ENCODE measurements at regions not wholly inside any gene's neighbourhood (a gene's known extent, or its start where the extent isn't known, plus 50 kb on each side); places are given as distances from the start of the nearest gene placed in this dataset.
"Not testable (repeated sequence)": the region's sequence is repeated elsewhere in the genome, so short reads cannot be mapped to it uniquely, and the experiment has no call there.

DNA sequence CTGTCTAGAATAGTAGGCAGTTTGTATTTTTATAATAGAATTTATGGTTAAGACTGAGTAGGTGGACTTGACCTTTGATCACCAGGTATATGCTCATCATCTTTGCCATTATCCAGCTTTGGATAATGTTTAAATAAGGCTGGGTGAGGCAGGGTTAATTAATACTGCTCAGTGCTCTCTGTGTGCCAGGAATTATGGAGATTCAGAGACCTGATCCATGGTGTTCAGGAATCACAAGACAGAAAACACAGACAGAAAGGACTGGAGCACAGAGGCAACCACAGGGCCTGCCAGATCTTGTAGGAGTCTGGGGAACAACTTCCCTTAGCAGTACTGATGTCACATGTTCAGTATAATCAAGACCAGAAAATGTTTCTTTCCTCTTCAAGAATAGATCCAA lies 186.3 kb upstream of the ADCY2 start:
- intact Hi-C loops (cut with micrococcal nuclease) = no loop called here

GRCh38 chr5:7210549-7210948 lies 185.4 kb upstream of the ADCY2 start:
- intact Hi-C loops (cut with micrococcal nuclease) = no loop called here

- intact Hi-C loops (cut with micrococcal nuclease) = no loop called here
These were observed 182.4 kb upstream of the ADCY2 start for GRCh38 chr5:7213525-7213924.

GRCh38 chr5:7214906-7215416 lies 181.0 kb upstream of the ADCY2 start:
- intact Hi-C loops (cut with micrococcal nuclease) = no loop called here

DNA sequence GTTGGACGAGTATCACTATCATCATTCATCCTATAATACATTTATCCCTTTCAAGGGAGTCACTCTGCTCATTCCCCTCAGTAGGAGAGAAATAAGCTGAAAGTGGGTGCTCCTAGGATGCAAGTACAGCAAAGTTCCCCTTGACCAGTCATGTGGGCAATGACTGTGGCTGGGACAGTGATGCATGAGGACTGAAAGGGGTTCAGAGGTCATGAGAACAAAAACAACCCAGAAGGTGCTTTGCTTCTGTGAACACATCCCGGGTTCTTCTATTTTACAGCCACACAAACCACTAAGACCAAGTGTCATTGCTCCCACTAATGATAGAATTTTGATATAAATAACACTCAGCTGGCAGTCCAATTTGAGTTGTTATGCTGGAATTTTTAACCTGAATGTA lies 177.8 kb upstream of the ADCY2 start:
- intact Hi-C loops (cut with micrococcal nuclease) = no loop called here

GRCh38 chr5:7220156-7220555 lies 175.8 kb upstream of the ADCY2 start:
- intact Hi-C loops (cut with micrococcal nuclease) = no loop called here

- intact Hi-C loops (cut with micrococcal nuclease) = no loop called here
These were observed 174.9 kb upstream of the ADCY2 start for GRCh38 chr5:7221041-7221440.

DNA sequence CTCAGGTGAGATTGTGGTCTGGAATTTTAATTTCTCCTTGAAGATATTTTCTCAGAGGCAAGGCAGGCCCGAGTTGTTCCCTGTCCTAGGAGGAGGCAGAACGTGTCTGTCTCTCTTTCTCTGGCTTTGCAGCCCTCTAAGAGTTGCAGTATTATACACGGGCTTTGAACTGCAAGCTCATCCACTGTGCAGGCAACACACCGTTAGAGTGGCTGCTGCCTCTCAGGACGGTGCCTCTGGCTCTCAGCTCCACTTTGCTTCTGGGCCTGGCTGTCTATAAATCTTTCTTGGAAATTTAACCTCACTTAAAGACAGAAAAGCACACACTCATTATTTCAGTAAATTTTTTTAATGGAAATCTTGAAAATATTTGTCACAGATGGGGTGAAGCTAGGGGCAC lies 170.1 kb upstream of the ADCY2 start:
- intact Hi-C loops (cut with micrococcal nuclease) = no loop called here

DNA sequence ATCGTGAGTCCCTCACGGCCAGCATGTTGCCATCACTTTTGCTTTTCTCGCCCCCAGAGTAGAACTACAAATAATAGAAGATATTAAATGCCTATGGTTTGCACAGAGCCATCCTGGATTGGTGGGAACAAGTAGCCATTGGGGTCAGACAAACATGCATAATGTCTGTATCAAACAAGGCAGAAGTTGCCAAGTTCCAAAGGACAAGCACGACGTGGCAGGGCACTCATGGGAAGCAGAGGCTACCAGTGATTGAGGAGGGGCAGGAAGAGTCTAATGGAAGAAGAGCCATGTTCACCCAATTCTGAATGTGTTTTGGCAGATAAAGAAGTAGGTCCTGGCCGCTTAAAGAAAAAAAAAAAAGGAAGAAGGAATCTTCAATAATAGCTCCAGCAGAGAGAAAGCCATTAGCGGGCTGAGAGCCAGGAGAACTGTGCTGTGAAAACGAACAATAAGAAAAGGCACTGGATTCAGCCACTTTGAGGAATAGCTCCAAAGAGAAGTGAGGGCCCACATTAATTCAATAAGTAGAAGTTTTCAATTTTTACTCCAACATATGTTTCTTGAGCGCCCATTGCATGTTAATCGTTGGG lies 153.7 kb upstream of the ADCY2 start:
- intact Hi-C loops (cut with micrococcal nuclease) = no loop called here

DNA sequence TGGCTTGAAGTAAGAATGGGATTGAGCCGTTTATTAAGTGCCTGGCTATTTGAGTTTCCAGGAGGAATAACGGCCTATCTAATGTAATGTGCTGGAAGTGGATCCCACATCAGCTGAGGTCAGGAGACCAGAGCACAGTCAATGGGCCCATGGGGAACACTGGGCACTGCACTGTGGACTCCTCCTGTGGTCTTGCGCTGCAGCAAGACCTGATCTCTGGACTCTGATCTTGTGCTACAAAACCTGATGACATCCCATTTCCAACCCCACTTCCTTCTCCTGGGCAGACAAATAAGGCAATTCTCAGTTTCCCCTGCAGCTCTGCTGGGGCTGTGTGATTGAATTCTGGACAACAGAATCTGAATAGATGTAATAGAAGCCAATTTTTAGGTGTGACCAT lies 151.7 kb upstream of the ADCY2 start:
- intact Hi-C loops (cut with micrococcal nuclease) = no loop called here

GRCh38 chr5:7245121-7245651 lies 150.8 kb upstream of the ADCY2 start:
- intact Hi-C loops (cut with micrococcal nuclease) = no loop called here

- intact Hi-C loops (cut with micrococcal nuclease) = no loop called here
These were observed 149.7 kb upstream of the ADCY2 start for GRCh38 chr5:7246287-7246686.

DNA sequence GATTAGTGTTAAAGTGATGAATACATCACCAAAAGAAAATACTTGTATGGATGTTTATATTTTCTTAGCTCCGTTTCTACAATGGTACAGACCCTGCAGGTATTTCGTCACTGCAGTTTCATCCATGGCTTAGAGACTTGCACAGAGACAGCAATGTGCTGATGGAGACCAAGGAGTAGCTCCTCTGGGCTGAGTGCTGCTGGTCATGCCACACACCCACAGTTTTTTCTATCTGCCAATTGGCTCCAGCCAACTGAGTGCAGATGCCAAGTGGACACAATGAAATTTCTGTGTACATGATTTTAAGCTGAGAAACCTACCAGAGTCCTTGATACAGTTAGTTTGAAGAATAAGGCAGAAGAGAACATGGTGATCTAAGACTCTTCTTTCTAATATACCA lies 145.9 kb upstream of the ADCY2 start:
- intact Hi-C loops (cut with micrococcal nuclease) = no loop called here

DNA sequence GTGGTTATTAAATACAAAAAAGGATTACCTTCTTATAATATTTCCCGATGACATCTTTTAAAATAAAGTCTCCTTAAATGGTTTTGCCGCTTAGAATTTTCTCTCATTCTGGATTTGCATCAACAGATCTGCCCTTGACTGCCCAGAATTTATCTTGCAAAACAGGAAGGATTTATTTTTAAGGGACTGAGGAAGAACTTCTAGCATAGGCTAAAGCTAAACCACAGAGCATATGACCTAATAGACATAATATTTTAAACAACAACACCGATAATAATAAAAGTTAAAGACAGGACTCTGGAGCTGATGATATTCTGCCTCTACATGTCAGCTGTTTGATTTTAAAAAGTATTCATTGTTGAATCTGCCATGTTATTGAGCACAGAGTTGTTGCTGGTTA lies 145.3 kb upstream of the ADCY2 start:
- intact Hi-C loops (cut with micrococcal nuclease) = no loop called here

GRCh38 chr5:7251132-7251531 lies 144.8 kb upstream of the ADCY2 start:
- intact Hi-C loops (cut with micrococcal nuclease) = no loop called here

- intact Hi-C loops (cut with micrococcal nuclease) = loop anchor here (2.0 kb wide), 1 partner anchor 556 kb away; no protein-coding TSS in a partner anchor
These were observed 134.9 kb upstream of the ADCY2 start for GRCh38 chr5:7261049-7261448.

- intact Hi-C loops (cut with micrococcal nuclease) = loop anchor here (2.0 kb wide), 1 partner anchor 555 kb away; no protein-coding TSS in a partner anchor
These were observed 134.0 kb upstream of the ADCY2 start for GRCh38 chr5:7261900-7262299.

- intact Hi-C loops (cut with micrococcal nuclease) = not testable (repeated sequence)
These were observed 132.4 kb upstream of the ADCY2 start for GRCh38 chr5:7263398-7264015.

DNA sequence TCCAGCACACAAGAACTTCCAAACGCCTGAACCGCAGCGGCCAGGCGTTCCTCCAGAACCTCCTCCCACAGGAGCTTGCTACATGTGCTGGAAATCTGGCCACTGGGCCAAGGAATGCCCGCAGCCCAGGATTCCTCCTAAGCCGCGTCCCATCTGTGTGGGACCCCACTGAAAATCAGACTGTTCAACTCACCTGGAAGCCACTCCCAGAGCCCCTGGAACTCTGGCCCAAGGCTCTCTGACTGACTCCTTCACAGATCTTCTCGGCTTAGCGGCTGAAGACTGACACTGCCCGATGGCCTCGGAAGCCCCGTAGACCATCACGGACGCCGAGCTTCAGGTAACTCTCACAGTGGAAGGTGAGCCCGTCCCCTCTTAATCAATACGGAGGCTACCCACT lies 130.2 kb upstream of the ADCY2 start:
- intact Hi-C loops (cut with micrococcal nuclease) = not testable (repeated sequence)

- intact Hi-C loops (cut with micrococcal nuclease) = not testable (repeated sequence)
These were observed 127.2 kb upstream of the ADCY2 start for GRCh38 chr5:7268722-7269121.

DNA sequence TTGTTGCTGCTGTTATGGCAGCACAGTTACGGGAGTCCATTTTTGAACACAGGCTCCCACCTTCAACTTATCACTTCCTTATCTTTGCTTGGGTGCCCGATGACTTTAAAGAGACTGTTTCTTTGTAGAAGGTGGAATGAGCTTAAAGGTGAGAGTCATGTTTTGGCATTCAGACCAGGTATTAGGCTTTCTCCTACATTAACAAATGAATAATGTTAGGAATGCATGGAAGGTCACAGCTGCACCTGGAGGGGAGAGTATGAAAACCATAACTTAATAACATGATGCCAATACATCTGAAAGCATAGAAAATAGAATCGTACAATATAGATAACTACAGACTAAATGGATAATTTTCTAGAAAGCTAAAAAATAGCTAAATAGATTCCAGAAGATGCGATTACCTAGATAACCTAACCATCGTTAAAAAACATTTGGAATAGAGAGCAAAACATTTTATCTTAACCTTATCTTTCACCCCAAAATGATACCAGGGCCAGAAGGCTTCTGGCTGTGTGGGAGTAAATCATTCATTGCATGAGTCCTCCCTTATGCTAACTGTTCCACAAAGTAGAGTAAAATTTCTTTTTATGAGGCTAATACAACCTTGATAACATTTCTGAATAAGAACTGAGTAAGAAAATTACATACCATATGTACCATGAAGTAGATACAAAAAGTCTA lies 126.2 kb upstream of the ADCY2 start:
- intact Hi-C loops (cut with micrococcal nuclease) = no loop called here

DNA sequence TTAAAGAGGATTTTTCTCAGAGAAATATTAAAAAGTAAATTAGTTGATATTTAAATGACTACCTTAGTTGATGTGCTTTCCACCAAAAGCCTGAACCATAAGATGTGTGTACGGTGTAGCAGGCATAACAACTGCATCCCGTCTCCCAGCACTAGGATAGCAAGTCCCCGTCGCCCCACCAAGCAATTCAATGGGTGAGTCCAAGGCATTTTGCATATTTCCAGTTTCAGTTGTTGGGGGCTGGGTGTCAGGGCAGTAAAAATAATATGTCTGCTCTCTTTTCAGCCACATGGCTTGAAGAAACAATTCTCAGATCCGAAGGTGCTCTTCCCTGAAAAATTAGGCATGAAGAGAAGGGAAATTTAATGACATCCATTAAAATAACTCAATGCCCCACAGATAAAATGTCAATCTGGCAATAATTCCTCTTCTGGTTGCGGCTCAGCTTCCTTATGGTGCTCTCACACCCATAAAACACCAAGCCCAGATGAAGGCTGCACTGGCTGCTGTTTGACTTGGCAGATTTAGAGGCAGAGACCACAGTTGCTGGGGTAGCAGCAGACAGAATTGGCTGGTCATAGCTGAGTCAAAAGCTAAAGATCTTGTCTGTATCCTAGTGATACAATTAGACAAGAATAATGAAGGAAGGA lies 124.4 kb upstream of the ADCY2 start:
- intact Hi-C loops (cut with micrococcal nuclease) = no loop called here
